WTC11 (cell line): ENCODE measurements at regions not wholly inside any gene's neighbourhood (a gene's known extent, or its start where the extent isn't known, plus 50 kb on each side); places are given as distances from the start of the nearest gene placed in this dataset.

Experiments
- ATF1 ChIP-seq: sonication (generic); formaldehyde crosslinking; IDR thresholded peaks from 2 replicates; pipeline ENCODE4 v1.8.1; 2023; ENCODE audit warnings: mild to moderate bottlenecking, moderate library complexity, missing genetic modification reagents
- ATF3 ChIP-seq: sonication (generic); formaldehyde crosslinking; conservative IDR thresholded peaks from 2 replicates; pipeline ENCODE4 v1.8.1; 2022; ENCODE audit warnings: mild to moderate bottlenecking, missing genetic modification reagents
- CTCF ChIP-seq: fragments of 200-600 bp; IDR thresholded peaks from 2 replicates; pipeline ENCODE4 v1.8.0; 2022; ENCODE audit warnings: antibody characterized with exemption
- MAX ChIP-seq: sonication (generic); formaldehyde crosslinking; IDR thresholded peaks from 2 replicates; pipeline ENCODE4 v1.8.0; 2022; ENCODE audit warnings: mild to moderate bottlenecking, missing genetic modification reagents
- NFYB ChIP-seq: sonication (generic); formaldehyde crosslinking; conservative IDR thresholded peaks from 2 replicates; pipeline ENCODE4 v1.8.0; 2022; ENCODE audit warnings: low read depth, missing genetic modification reagents
- TEAD4 ChIP-seq: sonication (generic); formaldehyde crosslinking; IDR thresholded peaks from 2 replicates; pipeline ENCODE4 v1.8.0; 2022; ENCODE audit warnings: mild to moderate bottlenecking, missing genetic modification reagents

- TF ChIP-seq CTCF (no peak), TEAD4 (CRISPR knock-in tag) (no peak), MAX (CRISPR knock-in tag) (no peak), ATF3 (CRISPR knock-in tag) (no peak), NFYB (CRISPR knock-in tag) (no peak), ATF1 (no peak)
Observed at GRCh38 chr4:182017038-182017437, 226.2 kb upstream of the TENM3 start.
